ENCODE measurements at regions not wholly inside any gene's neighbourhood (a gene's known extent, or its start where the extent isn't known, plus 50 kb on each side); places are given as distances from the start of the nearest gene placed in this dataset.
"Not testable (repeated sequence)": the region's sequence is repeated elsewhere in the genome, so short reads cannot be mapped to it uniquely, and the experiment has no call there.

- H3K4me3 ChIP-seq (ENCODE audit: low read depth, low read length): no peak overlapping the region
- no peak for DNase-seq (ENCODE audit: low read depth)
- no peak for TF ChIP-seq CTCF (conservative IDR thresholded peaks at IDR 0.05; ENCODE audit: low read depth, low read length)
Observed at GRCh38 chr3:30481241-30481640, 125.2 kb upstream of the TGFBR2 start.

DNA sequence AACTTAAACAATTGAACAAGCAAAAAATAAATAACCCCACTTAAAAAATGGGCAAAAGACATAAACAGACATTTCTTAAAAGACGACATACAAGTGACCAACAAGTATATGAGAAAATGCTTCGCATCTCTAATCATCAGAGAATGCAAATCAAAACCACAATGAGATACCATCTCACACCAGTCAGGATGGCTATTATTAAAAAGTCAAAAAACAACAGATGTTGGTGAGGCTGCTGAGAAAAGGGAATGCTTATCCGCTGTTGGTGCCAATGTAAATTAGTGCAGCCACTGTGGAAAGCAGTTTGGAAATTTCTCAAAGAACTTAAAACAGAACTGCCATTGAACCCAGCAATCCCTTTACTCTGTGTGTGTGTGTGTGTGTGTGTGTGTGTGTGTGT, 122.2 kb upstream of the TGFBR2 start:
- H3K4me3 ChIP-seq (ENCODE audit: low read depth, low read length); DNase-seq (ENCODE audit: low read depth): not testable (repeated sequence)

DNA sequence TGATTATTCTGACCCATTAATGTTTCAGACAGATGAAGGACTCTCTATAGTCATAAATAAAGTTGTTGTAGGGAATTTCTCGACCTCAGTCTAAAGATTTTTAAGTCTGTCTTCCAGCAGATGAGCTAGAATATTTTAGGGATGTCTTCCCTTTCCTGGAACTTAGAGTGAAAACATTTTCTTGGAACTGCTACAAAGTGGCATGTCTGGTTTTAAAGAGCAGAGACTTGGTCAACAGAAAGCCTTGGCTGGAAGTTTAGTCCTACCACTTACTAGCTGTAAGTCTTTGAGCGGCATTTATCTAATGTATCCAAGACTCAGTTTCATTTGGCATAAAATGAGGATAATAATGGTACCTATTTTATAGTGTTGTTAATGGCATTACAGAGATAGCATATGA, 120.0 kb upstream of the TGFBR2 start:
- no peak overlapping the region for H3K4me3 ChIP-seq (ENCODE audit: low read depth, low read length)
- TF ChIP-seq CTCF (conservative IDR thresholded peaks at IDR 0.05; ENCODE audit: low read depth, low read length): no peak
- no peak for DNase-seq (ENCODE audit: low read depth)

DNA sequence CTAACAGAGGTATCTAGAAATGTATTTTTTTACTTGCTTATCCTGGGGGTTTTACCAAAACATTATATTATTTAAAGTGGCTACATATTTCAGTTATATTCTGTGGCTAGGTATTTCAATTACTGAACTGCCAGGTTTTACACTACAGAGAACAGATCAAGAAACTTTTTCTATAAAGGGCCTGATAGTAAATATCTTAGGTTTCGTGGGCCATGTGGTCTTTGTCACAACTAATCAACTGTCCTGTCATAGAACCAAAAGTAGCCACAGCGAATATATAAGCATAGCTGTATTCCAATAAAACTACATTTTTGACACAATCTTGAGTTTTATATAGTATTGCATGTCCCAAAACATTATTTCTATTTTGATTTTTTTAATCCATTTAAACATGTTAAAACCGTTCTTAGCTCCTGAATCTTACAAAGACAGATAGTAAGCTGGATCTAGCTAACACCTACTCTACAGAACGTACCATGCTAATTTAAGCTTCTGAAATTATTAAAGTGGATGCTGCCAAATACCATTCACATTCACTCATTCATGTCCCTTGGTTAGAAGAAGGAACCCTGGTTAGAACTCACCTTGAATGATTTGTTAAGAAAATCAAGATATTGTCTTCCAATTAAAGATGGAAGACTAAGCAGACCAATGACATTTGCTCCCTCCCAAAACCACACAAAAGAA, 118.2 kb upstream of the TGFBR2 start:
- TF ChIP-seq CTCF (conservative IDR thresholded peaks at IDR 0.05; ENCODE audit: low read depth, low read length): no peak
- no peak for DNase-seq (ENCODE audit: low read depth)
- no peak overlapping the region for H3K4me3 ChIP-seq (ENCODE audit: low read depth, low read length)

DNA sequence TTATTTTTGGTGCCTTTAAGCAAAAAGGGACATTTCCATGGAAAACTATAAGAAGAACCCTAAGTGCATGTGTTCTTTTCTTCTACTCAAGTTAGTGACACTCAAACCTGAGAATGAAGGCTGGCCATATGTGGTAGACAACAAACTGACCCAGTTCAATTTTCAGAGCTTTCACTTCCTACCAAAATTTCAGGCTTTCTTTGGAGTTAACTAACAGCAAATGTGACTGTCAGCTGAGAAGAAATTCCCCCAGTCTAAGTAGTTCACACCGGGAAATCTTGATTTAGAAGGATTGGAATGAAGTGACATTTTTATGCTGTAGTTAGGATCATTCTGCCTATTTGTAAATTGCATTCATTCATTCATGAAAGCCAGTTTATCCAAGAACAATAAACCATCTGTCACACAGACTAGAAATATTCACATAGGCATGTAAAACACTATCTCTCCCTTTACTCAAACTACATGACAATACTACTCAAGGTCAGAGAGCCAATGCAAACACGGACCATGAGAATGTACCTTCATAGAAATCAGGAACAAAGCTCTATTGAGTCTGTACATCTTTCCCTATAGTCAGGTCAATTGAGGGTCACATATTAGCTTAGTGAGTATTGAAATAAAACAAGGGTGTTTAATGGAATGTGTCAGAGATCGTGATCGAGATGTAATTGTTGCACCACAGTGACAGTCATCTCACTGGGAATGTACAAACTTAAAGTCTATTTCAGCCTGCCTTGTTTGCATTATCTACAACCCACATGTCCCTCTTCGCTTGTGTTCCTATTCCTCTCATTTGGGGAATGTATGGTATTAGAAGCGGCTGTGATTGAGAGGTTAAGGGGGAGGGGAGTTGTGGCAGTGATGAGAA, 113.8 kb upstream of the TGFBR2 start:
- DNase-seq (ENCODE audit: low read depth): no peak
- TF ChIP-seq CTCF (conservative IDR thresholded peaks at IDR 0.05; ENCODE audit: low read depth, low read length): no peak
- H3K4me3 ChIP-seq (ENCODE audit: low read depth, low read length): no peak overlapping the region

- no peak for TF ChIP-seq CTCF (conservative IDR thresholded peaks at IDR 0.05; ENCODE audit: low read depth, low read length)
- no peak for DNase-seq (ENCODE audit: low read depth)
- H3K4me3 ChIP-seq (ENCODE audit: low read depth, low read length): no peak overlapping the region
Observed at GRCh38 chr3:30493911-30494311, 112.5 kb upstream of the TGFBR2 start.

GRCh38 chr3:30495172-30496065, 111.0 kb upstream of the TGFBR2 start:
- DNase-seq (ENCODE audit: low read depth): no peak
- no peak for TF ChIP-seq CTCF (conservative IDR thresholded peaks at IDR 0.05; ENCODE audit: low read depth, low read length)
- no peak overlapping the region for H3K4me3 ChIP-seq (ENCODE audit: low read depth, low read length)
